H9 (cell line): ENCODE measurements at regions not wholly inside any gene's neighbourhood (a gene's known extent, or its start where the extent isn't known, plus 50 kb on each side); places are given as distances from the start of the nearest gene placed in this dataset.

ENCODE experiments used
- DNase-seq: peaks from one replicate; pipeline ENCODE4 v3.0.0-alpha.2; 2017
- H2AFZ ChIP-seq: one replicate; pipeline ENCODE4 v1.6.1; 2013; ENCODE audit warnings: mild to moderate bottlenecking, low read length, control low read depth, moderate library complexity
- H2AK5ac ChIP-seq: 2 replicates; pipeline ENCODE4 v1.6.1; 2013; ENCODE audit warnings: low read length, control low read depth, mixed read lengths; ENCODE audit not compliant: insufficient read length
- H2BK120ac ChIP-seq: one replicate; pipeline ENCODE4 v1.6.1; 2013; ENCODE audit warnings: low read depth, mild to moderate bottlenecking, low read length, control low read depth, inconsistent platforms; ENCODE audit not compliant: poor library complexity, severe bottlenecking
- H2BK12ac ChIP-seq: 2 replicates; pipeline ENCODE4 v1.6.1; 2013; ENCODE audit warnings: low read length, control low read depth, mixed read lengths, low read depth; ENCODE audit not compliant: insufficient read length
- H2BK15ac ChIP-seq: 2 replicates; pipeline ENCODE4 v1.6.1; 2013; ENCODE audit warnings: low read depth, low read length, control low read depth
- H2BK20ac ChIP-seq: one replicate; pipeline ENCODE4 v1.6.1; 2013; ENCODE audit warnings: low read depth, mild to moderate bottlenecking, low read length, control low read depth, inconsistent platforms; ENCODE audit not compliant: poor library complexity, severe bottlenecking
- H2BK5ac ChIP-seq: 2 replicates; pipeline ENCODE4 v1.6.1; 2013; ENCODE audit warnings: low read length, control low read depth, mixed read lengths; ENCODE audit not compliant: insufficient read length
- H3K14ac ChIP-seq: 2 replicates; pipeline ENCODE4 v1.6.1; 2013; ENCODE audit warnings: low read length, control low read depth; ENCODE audit not compliant: insufficient read depth
- H3K18ac ChIP-seq: 2 replicates; pipeline ENCODE4 v1.6.1; 2013; ENCODE audit warnings: low read depth, mild to moderate bottlenecking, mixed read lengths, low read length, control low read depth; ENCODE audit not compliant: insufficient read length
- H3K23ac ChIP-seq: 2 replicates; pipeline ENCODE4 v1.6.1; 2013; ENCODE audit warnings: low read length, control low read depth, mixed read lengths, low read depth; ENCODE audit not compliant: insufficient read length
- H3K23me2 ChIP-seq: 2 replicates; pipeline ENCODE4 v1.6.1; 2013; ENCODE audit warnings: low read depth, mild to moderate bottlenecking, mixed read lengths, low read length, control low read depth; ENCODE audit not compliant: insufficient read length, poor library complexity, severe bottlenecking
- H3K27ac ChIP-seq: 2 replicates; pipeline ENCODE4 v1.5.1; 2013; ENCODE audit warnings: low read length, control low read depth, mixed read lengths, low read depth; ENCODE audit not compliant: insufficient read length
- H3K27me3 ChIP-seq: 2 replicates; pipeline ENCODE4 v1.6.1; 2013; ENCODE audit warnings: low read length, control low read depth, inconsistent platforms; ENCODE audit not compliant: insufficient read depth
- H3K4ac ChIP-seq: 2 replicates; pipeline ENCODE4 v1.6.1; 2013; ENCODE audit warnings: low read depth, mild to moderate bottlenecking, control low read depth, inconsistent platforms, low read length, moderate library complexity
- H3K4me1 ChIP-seq: 2 replicates; pipeline ENCODE4 v1.6.1; 2013; ENCODE audit warnings: low read length, control low read depth, inconsistent platforms; ENCODE audit not compliant: insufficient read depth
- H3K4me2 ChIP-seq: 2 replicates; pipeline ENCODE4 v1.6.1; 2013; ENCODE audit warnings: low read length, control low read depth, mixed read lengths; ENCODE audit not compliant: insufficient read length, insufficient read depth
- H3K56ac ChIP-seq: 2 replicates; pipeline ENCODE4 v1.6.1; 2013; ENCODE audit warnings: low read depth, mild to moderate bottlenecking, mixed read lengths, low read length, control low read depth; ENCODE audit not compliant: insufficient read length
- H3K79me1 ChIP-seq: 2 replicates; pipeline ENCODE4 v1.6.1; 2013; ENCODE audit warnings: low read depth, mild to moderate bottlenecking, moderate library complexity, low read length, control low read depth, inconsistent platforms; ENCODE audit not compliant: insufficient read depth, poor library complexity, severe bottlenecking
- H3K79me2 ChIP-seq: 2 replicates; pipeline ENCODE4 v1.6.1; 2013; ENCODE audit warnings: low read length, control low read depth, inconsistent platforms; ENCODE audit not compliant: insufficient read depth
- H3K9ac ChIP-seq: 2 replicates; pipeline ENCODE4 v1.6.1; 2013; ENCODE audit warnings: low read length, control low read depth, mixed read lengths; ENCODE audit not compliant: insufficient read length; ENCODE audit errors: extremely low read depth
- H3K9me3 ChIP-seq: one replicate; pipeline ENCODE4 v1.6.1; 2013; ENCODE audit warnings: low read depth, low read length, inconsistent platforms; ENCODE audit not compliant: control insufficient read depth
- H3T11ph ChIP-seq: one replicate; pipeline ENCODE4 v1.6.1; 2013; ENCODE audit warnings: mild to moderate bottlenecking, low read length, control low read depth, inconsistent platforms
- H4K20me1 ChIP-seq: one replicate; pipeline ENCODE4 v1.6.1; 2013; ENCODE audit not compliant: control insufficient read depth, insufficient read length, insufficient read depth
- H4K5ac ChIP-seq: 2 replicates; pipeline ENCODE4 v1.6.1; 2013; ENCODE audit warnings: low read depth, mild to moderate bottlenecking, mixed read lengths, low read length, control low read depth; ENCODE audit not compliant: insufficient read length
- H4K8ac ChIP-seq: replicated peaks from 2 replicates; pipeline ENCODE4 v1.6.1; 2013; ENCODE audit warnings: low read length, control low read depth, mixed read lengths, low read depth; ENCODE audit not compliant: insufficient read length
- H4K91ac ChIP-seq: 2 replicates; pipeline ENCODE4 v1.6.1; 2013; ENCODE audit warnings: low read depth, mild to moderate bottlenecking, moderate library complexity, mixed read lengths, low read length, control low read depth; ENCODE audit not compliant: insufficient read length
- H3K27ac Mint-ChIP-seq, 3 experiments: 2 replicates in 2 of 3; 3 replicates in 1 of 3; pipeline ENCODE4 v1.8.0; 2020 to 2021; ENCODE audit warnings: mixed read lengths in 3 of 3, mild to moderate bottlenecking in 1 of 3, moderate library complexity in 1 of 3
- H3K27me3 Mint-ChIP-seq: 2 replicates; pipeline ENCODE4 v1.8.0; 2021; ENCODE audit warnings: low read depth, mild to moderate bottlenecking, moderate library complexity, mixed read lengths
- H3K36me3 Mint-ChIP-seq, 3 experiments: 2 replicates in 2 of 3; 3 replicates in 1 of 3; pipeline ENCODE4 v1.8.0; 2020 to 2021; ENCODE audit warnings: low read depth in 3 of 3, mixed read lengths in 3 of 3; ENCODE audit not compliant: insufficient read depth in 1 of 3
- H3K4me1 Mint-ChIP-seq, 2 experiments: 2 replicates each; pipeline ENCODE4 v1.8.0; 2020; ENCODE audit warnings: mixed read lengths in 2 of 2
- H3K4me3 Mint-ChIP-seq, 2 experiments: 2 replicates in 1 of 2; 3 replicates in 1 of 2; pipeline ENCODE4 v1.8.0; 2020 to 2021; ENCODE audit warnings: mild to moderate bottlenecking in 2 of 2, mixed read lengths in 2 of 2, moderate library complexity in 1 of 2
- H3K9me3 Mint-ChIP-seq, 2 experiments: 2 replicates in 1 of 2; 3 replicates in 1 of 2; pipeline ENCODE4 v1.8.0; 2020; ENCODE audit warnings: mild to moderate bottlenecking in 2 of 2, mixed read lengths in 2 of 2, moderate library complexity in 1 of 2
- CTCF ChIP-seq: fragments of 200-600 bp; sonication (generic); conservative IDR thresholded peaks from 3 replicates; pipeline ENCODE4 v1.8.0; 2021; ENCODE audit warnings: antibody characterized with exemption, mild to moderate bottlenecking
- WGBS: extraction: QIAGEN DNeasy Blood & Tissue Kit; methylation state at CpG from one replicate; pipeline ENCODE4 v1.1.7; 2013; ENCODE audit warnings: missing lambda C conversion rate, low lambda C conversion rate, mixed read lengths; ENCODE audit not compliant: insufficient read length; ENCODE audit errors: extremely low coverage; 5-methylcytosine and 5-hydroxymethylcytosine counted together

DNA sequence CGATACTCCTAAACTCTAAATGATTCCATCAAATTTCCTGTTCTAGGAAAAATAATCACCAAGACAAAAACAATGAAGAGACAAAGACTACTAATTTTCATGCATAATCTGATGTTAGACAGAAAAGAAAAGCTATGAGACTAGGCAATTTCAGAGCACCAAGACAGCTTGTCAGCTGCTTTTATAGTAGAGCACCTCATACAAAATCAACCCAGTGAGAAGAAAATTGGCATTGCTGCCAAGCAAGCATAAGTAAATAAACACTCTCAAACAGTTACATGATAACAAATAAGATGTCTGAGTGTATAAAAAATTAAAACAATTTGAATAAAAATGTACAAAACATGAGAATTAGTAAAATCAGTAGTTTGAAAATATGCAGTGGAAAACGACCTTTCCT is 1544.6 kb downstream of the C4orf33 start:
- Mint-ChIP-seq H3K4me3 (no peak overlapping the region), H3K9me3 (peaks cover 0 to 2% of the 10 kb centered on the region in 2 experiments; a peak in 2 of 5 replicates)
- H3K4ac ChIP-seq = no peak overlapping the region

More for the DNA sequence above, 1544.6 kb downstream of the C4orf33 start:
- no peak overlapping the region for H2AK5ac ChIP-seq
- no peak overlapping the region for H4K91ac ChIP-seq
- no peak overlapping the region for H3K18ac ChIP-seq
- H3K27ac ChIP-seq = no peak overlapping the region
- no peak overlapping the region for H4K5ac ChIP-seq
- no peak overlapping the region for H3T11ph ChIP-seq
- no peaks in the 10 kb centered on the region for H3K79me1 ChIP-seq
- H3K56ac ChIP-seq = no peak overlapping the region
- no peak overlapping the region for H4K8ac ChIP-seq
- H3K27me3 Mint-ChIP-seq = no peaks in the 10 kb centered on the region
- H3K4me1 Mint-ChIP-seq = peaks cover 0 to 4% of the 10 kb centered on the region in 2 experiments; a peak in 2 of 4 replicates
- no peak overlapping the region for H3K27ac Mint-ChIP-seq
- H3K4me2 ChIP-seq = no peak overlapping the region
- H3K14ac ChIP-seq = no peak overlapping the region
- TF ChIP-seq CTCF = no peak
- no peak overlapping the region for H3K23ac ChIP-seq
- no peaks in the 10 kb centered on the region for H3K9me3 ChIP-seq
- no peak overlapping the region for H3K9ac ChIP-seq
- H3K23me2 ChIP-seq = no peaks in the 10 kb centered on the region
- no peak overlapping the region for H2BK5ac ChIP-seq
- no peak overlapping the region for H2BK20ac ChIP-seq
- no peaks in the 10 kb centered on the region for H4K20me1 ChIP-seq
- no peak for DNase-seq
- H3K4me1 ChIP-seq = no peaks in the 10 kb centered on the region
- no peak overlapping the region for H2BK120ac ChIP-seq
- no peak overlapping the region for H2BK15ac ChIP-seq
- H2BK12ac ChIP-seq = no peak overlapping the region
- H3K27me3 ChIP-seq = no peaks in the 10 kb centered on the region
- H2AFZ ChIP-seq = no peak overlapping the region
- no peaks in the 10 kb centered on the region; a peak in 1 of 7 replicates for H3K36me3 Mint-ChIP-seq
- no peaks in the 10 kb centered on the region for H3K79me2 ChIP-seq
- no CpG with 5 or more reads among the region's 2 CpGs for WGBS
